Activated CD4-positive, alpha-beta T cell treated with anti-CD3 and anti-CD28 coated beads, Interleukin-2, Interleukin-6, amounts not matched to agents 100 ng/mL and 50 ng/mL, durations not matched to agents 16 hours and 8 hours (primary cell): ENCODE measurements at regions not wholly inside any gene's neighbourhood (a gene's known extent, or its start where the extent isn't known, plus 50 kb on each side); places are given as distances from the start of the nearest gene placed in this dataset.
"Not testable (repeated sequence)": the region's sequence is repeated elsewhere in the genome, so short reads cannot be mapped to it uniquely, and the experiment has no call there.

Source experiments
- DNase-seq: peaks from one replicate; pipeline ENCODE4 v3.0.0-alpha.2; 2020

GRCh38 chr4:27986476-27986875 is 1125.8 kb downstream of the STIM2 start:
- DNase-seq: no peak

- no peak for DNase-seq
Measured at GRCh38 chr4:28001698-28002097, 1141.1 kb downstream of the STIM2 start.

GRCh38 chr4:28004520-28004919 is 1143.9 kb downstream of the STIM2 start:
- DNase-seq: no peak

- DNase-seq: no peak
Measured at GRCh38 chr4:28006021-28006420, 1145.4 kb downstream of the STIM2 start.

- no peak for DNase-seq
Measured at GRCh38 chr4:28007693-28008092, 1147.1 kb downstream of the STIM2 start.

- no peak for DNase-seq
Measured at GRCh38 chr4:28009541-28009940, 1148.9 kb downstream of the STIM2 start.

- DNase-seq: no peak
Measured at GRCh38 chr4:28010577-28011240, 1150.1 kb downstream of the STIM2 start.

GRCh38 chr4:28014469-28014868 is 1153.8 kb downstream of the STIM2 start:
- no peak for DNase-seq

GRCh38 chr4:28015996-28016395 is 1155.4 kb downstream of the STIM2 start:
- DNase-seq: no peak

GRCh38 chr4:28038253-28038652 is 1177.6 kb downstream of the STIM2 start:
- not testable (repeated sequence) for DNase-seq

GRCh38 chr4:28062562-28062961 is 1201.9 kb downstream of the STIM2 start:
- DNase-seq: no peak

GRCh38 chr4:28073860-28074555 is 1213.4 kb downstream of the STIM2 start:
- DNase-seq: no peak

GRCh38 chr4:28075401-28075956 is 1214.8 kb downstream of the STIM2 start:
- no peak for DNase-seq

- not testable (repeated sequence) for DNase-seq
Measured at GRCh38 chr4:28077203-28077602, 1216.6 kb downstream of the STIM2 start.

- no peak for DNase-seq
Measured at GRCh38 chr4:28082686-28083390, 1222.2 kb downstream of the STIM2 start.

- DNase-seq: no peak
Measured at GRCh38 chr4:28092610-28093009, 1232.0 kb downstream of the STIM2 start.

- no peak for DNase-seq
Measured at GRCh38 chr4:28093071-28093470, 1232.4 kb downstream of the STIM2 start.

- DNase-seq: no peak
Measured at GRCh38 chr4:28101583-28101982, 1240.9 kb downstream of the STIM2 start.

- no peak for DNase-seq
Measured at GRCh38 chr4:28105271-28105859, 1244.7 kb downstream of the STIM2 start.

- no peak for DNase-seq
Measured at GRCh38 chr4:28106155-28106554, 1245.5 kb downstream of the STIM2 start.

- DNase-seq: no peak
Measured at GRCh38 chr4:28109801-28110200, 1249.2 kb downstream of the STIM2 start.

GRCh38 chr4:28112691-28113335 is 1252.2 kb downstream of the STIM2 start:
- DNase-seq: not testable (repeated sequence)

GRCh38 chr4:28113586-28113985 is 1252.9 kb downstream of the STIM2 start:
- DNase-seq: not testable (repeated sequence)
